ENCODE measurements at regions not wholly inside any gene's neighbourhood (a gene's known extent, or its start where the extent isn't known, plus 50 kb on each side); places are given as distances from the start of the nearest gene placed in this dataset.

DNA sequence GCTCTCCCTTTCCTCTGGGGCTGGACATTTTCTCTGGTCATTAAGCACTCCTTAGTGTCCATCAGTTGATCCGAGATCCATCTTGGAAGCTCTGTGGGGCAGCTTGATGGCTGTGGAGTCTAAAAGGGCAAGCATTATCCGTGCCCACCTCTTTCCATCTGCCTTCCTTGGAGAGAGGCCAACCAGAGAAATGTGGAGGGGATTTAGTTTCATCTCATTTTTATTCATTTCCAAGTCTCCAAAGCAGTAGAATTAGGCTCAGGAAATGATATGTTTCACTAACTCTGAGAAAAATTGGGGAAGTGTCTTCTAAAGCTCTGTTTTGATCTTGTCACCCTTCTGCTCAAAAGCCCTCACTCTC is 95.9 kb upstream of the KLHL25 start:
- no peak for DNase-seq

DNA sequence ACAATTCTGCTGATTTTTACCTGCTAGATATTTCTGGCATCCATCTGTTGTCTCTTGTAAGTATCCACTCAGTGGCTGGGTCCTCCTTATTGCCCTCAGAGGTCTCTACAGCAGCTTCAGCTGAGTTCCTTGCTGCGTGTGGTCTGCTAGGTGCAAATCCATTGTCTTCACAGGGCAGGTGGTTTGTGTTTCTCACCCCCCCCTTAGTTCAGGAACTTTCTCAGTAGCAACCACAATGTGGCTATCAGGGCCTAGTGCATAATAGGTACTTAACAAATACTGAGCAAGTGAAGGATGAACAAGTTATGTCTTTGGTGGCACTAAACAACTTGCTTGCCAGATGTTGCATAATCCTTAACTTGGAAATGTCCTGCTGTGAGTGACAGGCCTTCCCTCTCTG is 96.7 kb upstream of the KLHL25 start:
- DNase-seq, result no peak

DNA sequence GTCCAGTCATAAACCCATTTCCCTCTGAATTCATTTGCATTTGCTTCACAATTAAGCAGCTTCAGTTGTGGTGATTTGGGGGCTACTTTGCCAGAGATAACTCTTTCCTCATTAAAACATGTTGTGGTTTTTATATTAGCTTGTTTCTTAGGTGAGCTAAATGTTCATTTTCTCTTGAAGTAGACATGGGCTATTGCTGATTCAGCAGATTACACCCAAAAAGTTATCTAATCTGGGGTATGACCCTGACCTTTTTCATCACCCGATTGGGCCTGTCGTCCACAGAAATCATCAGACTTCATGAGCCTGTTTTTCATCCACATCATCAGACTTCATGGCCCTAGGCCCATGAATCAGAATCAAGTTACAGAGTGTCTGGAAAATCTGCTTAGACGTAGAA is 97.5 kb upstream of the KLHL25 start:
- no peak for DNase-seq

DNA sequence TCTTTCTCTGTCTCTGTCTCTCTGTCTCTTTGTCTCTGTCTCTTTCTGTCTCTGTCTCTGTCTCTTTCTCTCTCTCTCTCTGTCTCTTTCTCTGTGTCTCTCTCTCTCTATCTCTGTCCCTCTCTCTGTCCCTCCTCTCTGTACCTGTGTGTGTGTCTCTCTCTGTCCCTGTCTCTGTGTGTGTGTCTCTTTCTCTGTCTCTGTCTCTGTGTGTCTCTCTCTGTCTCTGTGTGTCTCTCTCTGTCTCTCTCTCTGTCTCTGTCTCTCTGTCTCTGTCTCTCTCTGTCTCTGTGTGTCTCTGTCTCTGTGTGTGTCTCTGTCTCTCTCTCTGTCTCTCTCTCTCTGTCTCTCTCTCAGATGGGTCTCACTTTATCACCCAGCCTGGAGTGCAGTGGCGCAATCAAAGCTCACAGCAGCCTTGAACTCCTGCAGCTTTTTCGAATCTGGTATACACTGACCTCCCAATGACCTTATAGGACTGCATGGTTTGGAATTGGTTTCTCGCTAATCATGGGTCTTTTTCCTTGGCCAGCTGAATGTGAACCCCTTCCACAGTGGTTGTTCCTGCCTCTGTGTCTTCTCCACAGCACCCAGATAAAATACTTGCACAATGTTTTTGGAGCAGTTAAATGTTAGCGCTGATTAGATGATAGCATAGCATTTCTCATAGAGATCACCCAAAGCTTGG is 102.6 kb upstream of the KLHL25 start:
- DNase-seq, result no peak

DNA sequence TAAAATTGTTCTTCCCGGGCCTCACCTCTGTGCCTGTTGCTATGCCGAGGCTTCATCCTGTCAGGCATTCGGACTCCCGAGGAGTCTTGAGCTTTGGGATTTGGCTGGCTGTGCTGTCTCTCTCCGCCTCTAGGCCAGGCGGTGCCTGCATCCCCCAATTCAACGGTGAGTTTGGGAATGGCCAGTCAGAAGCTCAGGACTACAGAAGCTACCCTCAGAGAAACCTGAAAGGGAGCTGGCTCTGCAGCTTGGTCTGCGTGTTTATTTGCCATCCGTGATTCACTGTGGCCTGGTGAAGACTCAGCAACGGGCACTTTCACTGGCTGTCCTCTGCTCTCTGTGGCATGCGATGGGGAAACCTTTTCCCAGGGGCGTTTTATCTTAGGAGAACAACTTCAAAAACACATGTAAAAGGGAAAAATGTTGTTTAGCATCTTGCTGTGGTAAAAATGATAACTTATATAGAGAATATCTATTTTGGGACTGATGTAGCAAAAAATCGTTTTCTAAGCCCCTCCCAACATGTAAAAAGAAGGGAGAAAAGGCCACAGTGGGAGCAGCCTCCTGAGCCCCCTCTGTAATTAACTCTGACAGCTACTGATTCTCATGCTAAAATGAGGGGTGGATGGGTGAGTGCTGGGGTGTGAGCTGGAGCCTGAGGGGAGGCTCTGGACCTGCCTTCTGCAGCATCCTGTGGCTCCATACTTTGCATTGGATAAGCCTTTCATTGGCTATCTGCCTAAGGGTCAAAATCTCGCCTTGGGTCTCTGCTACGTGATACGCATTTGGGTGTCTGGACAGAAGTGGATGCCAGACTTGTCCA is 103.4 kb upstream of the KLHL25 start:
- DNase-seq, result no peak

DNA sequence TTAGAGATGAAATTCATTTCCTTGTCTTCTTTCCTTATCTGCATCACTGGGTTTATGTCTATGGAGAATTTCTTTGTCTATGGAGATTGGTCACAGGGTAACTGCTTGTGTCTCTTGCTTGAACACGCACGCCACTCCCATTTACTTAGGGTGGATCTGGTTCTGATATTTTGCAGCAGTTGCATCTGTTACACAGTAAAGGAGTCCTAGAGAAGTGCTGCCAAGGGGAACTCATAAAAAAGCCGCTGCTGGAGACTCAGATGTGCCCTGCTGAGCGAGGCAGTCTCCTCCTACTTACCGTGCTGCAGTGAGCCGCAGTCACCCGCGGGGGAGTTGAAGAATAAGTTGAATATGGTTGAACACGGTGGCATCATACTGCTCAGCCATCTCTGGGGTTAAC is 105.2 kb upstream of the KLHL25 start:
- no peak for DNase-seq

DNA sequence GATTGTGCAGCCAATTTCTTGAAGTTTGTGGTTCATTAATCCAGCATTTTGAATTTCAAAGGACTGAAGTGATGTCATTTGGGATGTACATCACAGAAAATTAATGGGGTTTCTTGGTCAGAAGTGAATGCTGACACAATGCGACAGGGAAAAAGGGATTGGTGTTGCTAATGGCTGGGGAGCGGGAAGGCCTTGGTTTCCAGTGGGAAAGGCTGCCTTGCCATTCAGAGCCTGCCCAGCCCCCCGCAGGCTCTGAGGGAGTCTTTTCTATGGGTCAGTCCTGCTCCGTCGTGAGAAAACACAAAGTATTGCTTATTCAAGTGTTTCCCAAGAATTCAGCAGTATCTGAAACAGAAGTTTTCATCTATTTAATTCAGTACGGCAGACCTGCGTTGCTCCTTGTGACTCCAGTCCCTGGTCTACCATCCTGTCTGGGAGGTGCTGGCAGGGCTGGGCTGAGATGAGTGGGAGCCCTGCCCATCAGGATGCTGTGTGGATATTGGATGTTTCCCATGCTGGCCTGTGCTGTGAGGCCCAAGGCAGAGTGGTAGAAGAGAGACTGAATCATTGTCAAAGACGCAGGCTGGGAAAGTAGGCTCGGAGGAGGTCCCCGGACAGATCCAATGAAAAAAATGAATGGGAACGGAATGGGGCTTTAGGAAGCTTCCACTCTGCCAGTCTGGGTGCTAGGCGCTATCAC is 111.2 kb upstream of the KLHL25 start:
- no peak for DNase-seq

DNA sequence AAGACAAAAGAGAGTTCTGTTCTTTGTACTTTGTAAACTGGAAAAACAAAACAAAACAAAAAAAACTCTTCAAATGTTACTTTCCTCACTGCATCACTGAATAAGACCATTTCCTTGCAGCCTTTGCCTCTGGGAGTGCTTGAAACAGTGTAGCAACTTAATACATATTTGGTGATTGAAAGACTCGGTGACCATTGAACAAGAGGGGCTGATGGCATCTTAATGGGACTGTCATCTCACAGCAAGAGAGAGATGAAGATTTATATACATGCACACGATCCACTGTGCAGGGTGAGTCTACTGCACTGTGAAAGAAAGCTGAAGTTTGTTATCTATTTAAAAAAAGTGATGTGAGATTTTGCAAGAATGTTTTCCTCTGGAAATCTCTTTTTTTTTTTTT is 111.9 kb upstream of the KLHL25 start:
- DNase-seq, result no peak

DNA sequence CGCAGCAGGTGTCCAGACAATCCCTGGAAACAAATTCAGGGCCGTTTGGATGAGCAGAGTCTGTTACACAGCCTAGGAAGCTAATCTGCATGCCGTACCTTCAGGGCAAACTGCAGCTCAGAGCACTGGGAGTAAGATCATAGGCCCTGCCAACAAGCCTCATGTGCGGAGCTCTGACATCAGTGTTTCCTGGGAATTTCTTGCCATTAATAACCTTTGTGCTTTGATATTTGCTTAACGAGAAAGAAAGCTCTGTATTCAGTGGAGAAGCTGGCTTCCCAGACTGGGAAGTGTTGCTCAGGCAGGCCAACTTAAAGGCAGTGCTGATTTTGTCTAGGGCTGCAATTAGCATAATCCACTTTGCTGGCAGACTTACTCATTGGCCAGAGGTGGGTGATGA is 116.1 kb upstream of the KLHL25 start:
- DNase-seq, result no peak

DNA sequence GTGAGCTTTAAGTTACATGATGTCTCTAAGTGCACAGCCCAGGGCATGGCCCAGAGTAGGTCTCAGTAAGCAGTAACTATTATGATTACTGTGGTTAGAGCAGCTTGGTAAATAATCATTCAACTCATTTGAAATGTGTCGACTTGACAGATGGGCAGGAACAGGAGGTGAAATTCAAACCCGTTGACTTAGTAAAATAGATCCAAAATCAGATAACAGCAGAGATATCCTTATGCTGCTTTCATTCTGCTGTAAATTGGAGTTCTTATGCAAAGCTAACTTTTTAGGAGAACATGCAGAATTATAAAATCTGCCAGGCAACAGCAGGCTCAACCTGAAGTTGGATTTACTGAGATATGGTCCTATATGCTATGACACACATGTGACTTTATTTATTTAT is 118.7 kb upstream of the KLHL25 start:
- no peak for DNase-seq

DNA sequence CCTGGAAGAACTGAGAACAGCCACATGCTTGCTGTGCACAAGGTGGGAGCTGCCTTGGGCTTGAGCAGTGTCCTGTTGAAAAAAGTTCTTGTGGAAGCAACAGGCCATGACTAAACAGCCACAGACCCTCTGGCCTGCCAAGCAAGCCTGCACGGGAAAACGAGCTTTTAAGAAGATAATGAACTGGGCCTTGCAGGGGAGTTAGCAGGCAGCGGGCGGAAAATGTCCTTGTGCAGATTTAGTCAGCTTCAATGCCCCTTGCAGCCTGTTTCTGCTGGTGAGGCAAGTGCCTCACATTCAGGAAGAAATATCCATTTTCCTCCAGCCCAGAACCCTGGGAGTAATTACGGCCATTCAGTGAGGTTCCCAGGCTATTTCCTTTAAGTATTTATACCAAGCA is 126.2 kb upstream of the KLHL25 start:
- no peak for DNase-seq

DNA sequence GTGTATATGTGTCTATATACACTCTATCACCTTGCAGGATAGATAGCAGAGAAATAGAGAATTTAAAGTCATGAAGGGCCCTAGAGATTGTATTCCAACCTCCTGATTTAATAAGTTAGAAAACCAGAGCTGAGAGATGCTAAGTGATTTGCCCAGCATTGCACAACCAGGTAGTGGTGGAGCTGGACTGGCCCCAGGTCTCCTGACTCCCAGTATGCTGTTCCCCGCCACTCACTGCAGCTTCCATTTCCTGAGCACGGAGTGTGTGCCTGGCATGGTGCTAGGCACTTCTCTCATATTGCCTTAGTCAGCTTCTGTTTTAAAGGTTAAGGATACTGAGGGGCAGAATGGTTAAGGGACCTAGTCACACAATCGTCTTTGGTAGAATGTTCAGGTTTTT is 129.4 kb upstream of the KLHL25 start:
- DNase-seq, result no peak

DNA sequence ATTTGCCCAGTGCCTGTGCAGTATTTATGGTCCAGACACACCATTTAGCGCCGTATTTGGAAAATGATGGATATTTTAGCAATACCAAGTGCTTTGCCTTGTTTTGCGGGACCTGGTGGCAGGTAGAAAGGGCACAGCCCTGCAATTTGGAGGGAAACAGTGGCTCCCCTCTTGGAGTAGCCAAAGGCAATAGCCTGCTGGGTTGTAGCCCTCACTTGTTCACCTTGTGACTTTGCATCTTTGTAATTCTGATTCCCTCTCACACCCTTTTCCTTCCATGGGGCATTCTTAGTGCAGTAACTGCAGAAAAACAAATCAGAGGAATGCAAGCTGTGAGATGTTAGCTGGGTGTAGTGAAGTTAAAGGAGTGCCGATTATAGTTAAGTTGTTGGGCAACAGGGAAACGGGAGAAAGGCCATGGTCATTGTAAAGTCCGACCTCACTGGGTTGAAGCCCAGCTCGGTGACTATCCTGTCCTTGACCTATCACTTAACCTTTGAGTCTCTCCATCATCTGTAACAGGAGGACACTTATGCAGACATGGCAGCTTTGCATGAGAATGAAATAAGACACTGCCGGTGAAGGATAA is 131.0 kb upstream of the KLHL25 start:
- no peak for DNase-seq

DNA sequence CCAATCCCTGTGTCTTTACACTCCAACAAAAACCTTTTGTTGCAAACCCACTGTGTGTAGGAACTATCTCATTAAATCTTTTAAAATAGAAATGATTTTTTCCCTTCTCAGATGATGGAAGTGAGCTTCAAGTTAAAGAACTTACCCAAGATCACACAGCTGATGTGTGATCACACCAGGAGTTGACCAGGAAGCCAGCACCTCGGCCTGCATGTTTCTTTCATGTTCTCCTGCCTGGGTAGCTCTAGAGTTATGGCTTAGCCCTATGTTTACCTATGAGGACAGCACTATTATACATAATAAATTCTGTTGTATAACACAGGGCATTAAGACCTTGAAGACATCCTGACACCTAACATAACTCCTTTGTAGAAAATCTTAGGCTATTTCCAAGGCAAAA is 132.1 kb upstream of the KLHL25 start:
- DNase-seq, result no peak

DNA sequence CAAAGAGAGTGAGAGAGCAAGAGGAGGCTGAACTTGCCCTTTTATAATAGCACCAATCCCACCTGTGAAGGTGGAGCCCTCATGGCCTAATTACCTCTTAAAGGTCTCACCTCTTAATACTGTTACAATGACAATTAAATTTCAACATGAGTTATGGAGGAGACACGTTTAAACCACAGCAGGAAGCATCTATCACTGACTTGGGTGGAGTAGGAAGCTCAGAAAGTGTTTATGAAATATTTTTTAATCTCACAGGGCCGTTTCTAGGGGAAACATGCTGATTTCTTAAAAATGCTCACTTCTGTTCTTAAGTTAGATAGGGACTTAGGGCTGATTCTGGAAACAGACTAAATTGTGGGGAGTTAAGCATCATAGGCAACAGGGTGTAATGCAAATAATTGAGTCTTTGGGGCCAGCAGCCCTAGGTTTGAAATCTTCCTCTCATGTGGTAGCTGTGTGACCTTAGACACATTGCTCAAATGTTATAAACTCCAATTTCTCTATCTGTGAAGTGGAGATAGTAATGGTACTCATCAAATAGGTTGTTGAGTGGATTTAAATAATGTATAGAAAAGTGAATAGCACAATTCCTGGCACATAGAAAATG is 133.3 kb upstream of the KLHL25 start:
- DNase-seq, result no peak

DNA sequence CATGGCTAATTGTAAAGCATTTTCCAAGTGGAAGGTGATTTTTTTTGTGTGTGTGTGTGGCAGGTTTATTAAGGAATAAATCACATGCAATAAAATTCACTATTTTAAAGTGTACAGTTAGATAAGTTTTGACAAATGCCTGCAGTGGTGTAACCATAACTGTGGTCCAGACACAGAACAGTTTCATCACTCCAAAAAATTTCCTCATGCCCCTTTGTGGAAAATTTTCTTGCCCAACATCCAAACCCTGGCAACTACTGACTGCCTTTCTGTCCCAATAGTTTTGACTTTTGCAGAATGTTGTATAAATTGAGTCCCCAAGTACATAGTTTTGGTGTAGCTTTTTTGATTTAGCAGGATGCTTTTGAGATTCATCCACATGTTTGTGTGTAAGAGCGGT is 135.1 kb upstream of the KLHL25 start:
- no peak for DNase-seq

DNA sequence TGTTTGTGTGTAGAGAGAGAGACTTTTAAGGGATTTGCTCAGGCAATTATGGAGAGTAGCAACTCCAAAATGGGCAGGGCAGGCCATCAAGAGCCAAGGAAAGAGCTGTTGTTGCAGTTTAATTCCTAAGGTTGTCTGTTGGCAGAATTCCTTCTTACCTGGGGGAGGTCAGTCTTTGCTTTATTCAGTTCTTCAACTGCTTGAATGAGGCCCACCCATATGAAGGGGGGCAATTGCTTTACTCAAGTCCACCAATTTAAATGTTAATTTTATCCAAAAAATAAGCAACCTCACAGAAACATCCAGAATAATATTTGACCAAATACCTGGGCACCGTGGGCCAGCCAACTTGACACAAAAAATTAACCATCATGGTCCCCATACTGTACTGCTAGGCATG is 137.7 kb upstream of the KLHL25 start:
- no peak for DNase-seq

DNA sequence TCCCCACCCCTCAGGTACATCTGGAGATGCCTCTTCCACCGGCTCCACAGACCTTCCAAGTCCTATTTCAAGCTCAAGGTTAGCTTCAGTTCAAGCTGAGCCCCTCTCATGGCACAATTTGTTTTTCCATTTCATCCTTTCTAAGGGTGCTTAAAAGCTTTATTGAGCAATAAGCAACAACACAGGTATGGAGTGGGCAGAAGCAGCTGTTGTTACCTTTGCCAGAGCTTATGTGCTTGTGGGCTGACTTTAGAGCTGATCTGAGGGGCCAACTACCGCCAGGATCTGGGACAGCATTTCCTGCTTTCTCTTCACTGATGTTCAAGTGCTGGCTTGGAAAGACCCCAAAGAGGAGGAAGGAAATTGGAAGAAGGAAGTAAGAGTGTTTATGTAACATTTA is 140.0 kb upstream of the KLHL25 start:
- DNase-seq, result no peak

DNA sequence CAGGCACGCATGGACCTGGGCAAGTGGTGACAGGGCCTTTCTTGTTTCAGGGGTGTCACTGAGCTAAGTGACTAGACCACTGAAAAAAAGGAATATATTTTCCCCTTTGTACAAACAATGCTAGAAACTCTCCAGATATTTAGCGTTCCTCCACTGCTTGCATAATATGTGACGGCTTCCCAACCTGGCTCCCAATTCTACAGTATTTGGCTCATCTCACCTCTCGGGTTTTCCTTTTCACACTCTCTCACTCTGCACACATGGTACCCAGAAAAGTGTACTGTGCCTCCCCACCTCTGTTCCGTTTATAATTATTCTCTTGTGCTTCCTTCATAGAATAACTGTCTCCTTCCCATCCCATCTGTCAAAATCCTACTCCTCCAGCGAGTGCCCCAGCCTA is 140.5 kb upstream of the KLHL25 start:
- DNase-seq, result no peak

DNA sequence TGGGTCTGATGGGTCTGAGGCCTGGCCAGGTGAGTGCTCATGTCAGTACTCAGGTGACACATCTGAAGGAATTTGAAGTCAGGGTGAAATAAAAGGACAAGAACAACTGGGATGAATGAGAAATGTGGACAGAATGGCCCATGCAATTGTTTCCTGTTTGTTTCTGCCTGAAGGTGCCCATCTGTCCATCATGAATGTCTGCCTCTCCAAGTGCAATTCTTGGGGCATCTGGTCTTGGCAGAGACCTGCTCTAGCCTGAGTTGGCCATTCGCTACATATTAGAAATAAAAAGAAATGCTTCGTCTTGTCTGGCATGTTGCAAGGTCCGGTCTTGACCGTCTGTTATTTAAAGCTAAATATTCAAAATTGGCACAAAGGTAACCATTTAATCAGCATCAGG is 142.0 kb upstream of the AGBL1 start:
- DNase-seq, result no peak

DNA sequence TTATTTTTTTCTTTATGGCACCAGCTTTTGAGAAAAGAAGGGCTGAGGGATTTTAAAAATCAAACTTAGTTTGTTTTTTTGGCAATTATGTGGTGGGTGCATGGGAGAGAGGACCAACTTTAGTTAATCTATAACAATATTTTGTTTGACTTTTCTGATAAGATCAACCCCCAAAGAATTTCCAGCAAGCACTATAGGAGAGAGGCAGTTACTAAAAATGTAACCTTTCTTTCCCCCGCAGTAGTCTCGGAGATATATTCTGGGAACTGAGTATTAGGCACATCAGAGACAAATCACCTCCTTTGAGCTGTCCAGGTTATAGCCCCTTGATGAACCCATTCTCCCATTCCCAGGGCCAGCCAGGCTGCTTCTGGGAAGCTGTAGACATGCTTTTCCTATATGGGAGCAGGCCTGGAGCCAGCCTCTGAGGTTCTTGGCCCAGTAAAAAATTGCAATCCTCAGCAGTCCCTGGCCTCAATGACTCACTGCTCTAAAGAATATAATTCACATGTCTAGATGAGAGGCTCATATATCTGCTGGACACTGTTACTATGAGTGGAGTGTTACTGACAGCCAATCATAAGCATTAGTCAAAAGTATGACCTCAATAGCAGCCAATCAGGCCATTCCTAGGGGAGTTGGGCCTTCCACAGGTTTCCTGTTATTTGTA is 138.3 kb upstream of the AGBL1 start:
- DNase-seq, result no peak

DNA sequence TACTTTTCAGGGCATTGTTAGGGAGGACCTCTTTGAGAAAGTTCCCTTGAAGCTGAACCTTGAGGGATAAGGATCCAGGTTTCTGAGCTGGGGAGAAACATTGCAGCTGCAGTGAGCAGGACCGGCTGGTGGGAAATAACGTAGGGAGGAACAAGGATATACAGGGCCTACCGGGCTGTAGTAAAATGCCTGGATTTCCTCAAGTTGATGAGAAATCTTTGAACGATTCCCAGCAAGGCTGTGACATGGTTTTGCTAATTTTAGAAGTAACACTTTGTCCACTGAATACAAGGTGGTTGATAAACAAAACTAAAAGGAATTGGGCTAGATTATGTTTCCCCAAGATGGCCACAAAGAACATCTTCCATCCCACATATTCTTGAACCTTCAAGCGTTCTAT is 137.0 kb upstream of the AGBL1 start:
- DNase-seq, result no peak

DNA sequence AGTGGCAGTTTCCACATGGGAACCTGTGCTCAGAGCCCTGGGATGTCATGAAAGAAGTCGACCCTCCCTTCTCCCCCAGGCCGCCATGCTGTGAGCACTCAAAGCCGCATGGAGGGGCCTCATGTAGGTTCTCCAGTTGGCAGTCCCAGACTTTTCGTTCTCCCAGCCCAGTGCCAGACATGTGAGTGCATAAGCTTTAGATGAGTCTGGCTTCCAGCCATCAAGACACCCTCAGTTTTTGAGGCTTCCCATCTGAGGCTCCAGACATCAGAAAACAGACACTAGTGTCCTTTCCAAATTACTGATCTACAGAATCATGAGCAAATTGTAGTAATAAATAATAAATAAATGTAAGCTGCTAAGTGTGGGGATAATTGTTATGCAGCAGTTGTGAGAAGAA is 136.5 kb upstream of the AGBL1 start:
- DNase-seq, result no peak

Data from CD4-positive, alpha-beta T cell treated with Interleukin-17A for 4 hours (primary cell).